Hypothalamus (tissue), 51 donors: ENCODE measurements at regions not wholly inside any gene's neighbourhood (a gene's known extent, or its start where the extent isn't known, plus 50 kb on each side); places are given as distances from the start of the nearest gene placed in this dataset.
"Not testable (repeated sequence)": the region's sequence is repeated elsewhere in the genome, so short reads cannot be mapped to it uniquely, and the experiment has no call there.

Experiments used
- DNase-seq, 51 donors: peaks; one replicate each; lab custom pipeline; 2025; lab: John Stamatoyannopoulos, UW

GRCh38 chr16:87033541-87034300 is 283.5 kb downstream of the C16orf95 start:
- no peak for DNase-seq

DNA sequence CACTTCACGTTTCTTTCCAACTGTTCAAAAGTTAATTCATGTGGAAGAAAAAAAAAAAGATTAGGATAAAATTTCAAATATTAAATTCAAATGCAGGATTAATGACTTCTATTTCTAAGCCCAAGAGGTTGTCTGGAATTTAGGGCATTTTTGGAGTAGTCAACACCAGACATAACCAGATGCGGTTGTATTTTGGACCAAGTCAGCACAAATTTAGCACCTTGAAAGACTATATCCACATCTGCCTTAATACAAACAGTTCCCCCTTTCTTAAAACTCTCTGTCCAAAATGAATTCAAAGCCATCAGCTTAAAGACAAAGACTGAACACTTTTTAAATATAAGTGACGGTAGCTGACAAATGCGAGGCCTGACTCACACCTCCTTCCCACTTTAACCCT is 282.9 kb downstream of the C16orf95 start:
- DNase-seq, result no peak

GRCh38 chr16:87035053-87035452 is 282.1 kb downstream of the C16orf95 start:
- DNase-seq, result no peak

GRCh38 chr16:87037012-87037411 is 280.2 kb downstream of the C16orf95 start:
- DNase-seq, result no peak

GRCh38 chr16:87038528-87038927 is 278.7 kb downstream of the C16orf95 start:
- DNase-seq, result not testable (repeated sequence)

DNA sequence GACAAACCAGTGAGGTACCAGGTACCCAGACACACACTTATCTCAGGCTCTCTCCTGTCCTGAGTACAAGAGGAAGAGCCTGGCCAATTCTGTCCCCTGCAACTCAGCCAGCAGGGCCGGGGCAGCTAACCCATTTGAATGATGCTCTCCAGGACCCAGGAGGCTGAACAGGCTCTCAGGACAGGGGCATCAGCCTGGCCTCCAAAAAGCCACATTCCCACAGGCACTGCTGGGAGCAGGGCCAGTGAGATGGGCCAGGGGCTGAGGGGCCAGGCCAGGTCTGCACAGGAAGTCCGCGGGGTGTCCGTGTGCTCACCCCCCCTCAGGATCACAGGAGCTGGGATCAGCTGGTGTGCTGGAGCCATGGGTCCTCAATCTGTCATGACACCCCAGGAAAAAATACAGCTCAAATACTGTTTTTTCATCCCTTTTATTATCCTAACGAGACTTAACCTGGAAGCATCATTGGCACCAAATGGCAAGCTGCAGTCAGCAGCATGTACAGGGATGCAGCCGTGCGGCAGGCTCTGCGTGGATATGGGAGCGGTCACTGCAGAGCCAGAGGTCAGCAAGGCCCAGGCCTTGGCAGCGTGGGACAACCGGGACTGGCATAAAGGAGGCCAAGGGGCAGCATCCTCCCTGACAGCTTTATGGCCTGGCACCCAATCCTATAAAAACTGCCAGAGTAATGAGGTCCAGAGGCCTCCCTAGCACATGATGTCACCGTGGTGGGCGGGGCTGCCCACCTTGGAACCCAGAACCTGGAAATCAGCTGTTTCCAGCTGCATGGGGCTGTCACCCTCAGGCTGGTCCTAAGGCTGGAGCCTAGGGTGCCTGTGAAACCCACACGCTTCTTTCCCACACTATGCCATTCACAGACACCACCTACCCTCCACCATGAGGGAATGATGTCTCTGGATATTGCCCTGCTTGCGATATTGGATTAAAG is 276.7 kb downstream of the C16orf95 start:
- DNase-seq, result no peak

- no peak for DNase-seq
Measured at GRCh38 chr16:87041286-87041685, 275.9 kb downstream of the C16orf95 start.

GRCh38 chr16:87042551-87043230 is 274.5 kb downstream of the C16orf95 start:
- no peak for DNase-seq

GRCh38 chr16:87043231-87044031 is 273.8 kb downstream of the C16orf95 start:
- DNase-seq, result peak in 5 of 51 donors; percentile 5 to 57 (median 36)

- no peak for DNase-seq
Measured at GRCh38 chr16:87044032-87044382, 273.2 kb downstream of the C16orf95 start.

DNA sequence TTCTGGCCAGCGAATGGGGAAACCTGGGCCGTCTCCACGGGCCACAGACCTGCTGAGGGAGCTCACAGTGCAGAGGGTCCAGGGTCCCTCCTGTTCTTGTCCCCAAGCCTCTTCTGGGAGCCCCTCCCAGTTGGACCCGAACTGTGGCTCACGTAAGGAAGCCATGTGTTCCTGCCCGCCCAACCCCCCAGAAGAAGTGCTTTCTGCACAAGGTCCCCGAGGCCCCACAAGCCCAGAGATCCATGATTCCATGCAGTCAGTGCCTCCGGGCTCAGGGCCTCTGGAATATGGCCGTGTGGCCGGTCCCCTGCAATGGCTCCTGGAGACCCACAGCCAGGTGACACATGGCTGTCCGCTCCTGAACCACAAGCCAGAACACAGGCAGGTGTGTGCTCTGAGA is 272.4 kb downstream of the C16orf95 start:
- DNase-seq, result no peak

DNA sequence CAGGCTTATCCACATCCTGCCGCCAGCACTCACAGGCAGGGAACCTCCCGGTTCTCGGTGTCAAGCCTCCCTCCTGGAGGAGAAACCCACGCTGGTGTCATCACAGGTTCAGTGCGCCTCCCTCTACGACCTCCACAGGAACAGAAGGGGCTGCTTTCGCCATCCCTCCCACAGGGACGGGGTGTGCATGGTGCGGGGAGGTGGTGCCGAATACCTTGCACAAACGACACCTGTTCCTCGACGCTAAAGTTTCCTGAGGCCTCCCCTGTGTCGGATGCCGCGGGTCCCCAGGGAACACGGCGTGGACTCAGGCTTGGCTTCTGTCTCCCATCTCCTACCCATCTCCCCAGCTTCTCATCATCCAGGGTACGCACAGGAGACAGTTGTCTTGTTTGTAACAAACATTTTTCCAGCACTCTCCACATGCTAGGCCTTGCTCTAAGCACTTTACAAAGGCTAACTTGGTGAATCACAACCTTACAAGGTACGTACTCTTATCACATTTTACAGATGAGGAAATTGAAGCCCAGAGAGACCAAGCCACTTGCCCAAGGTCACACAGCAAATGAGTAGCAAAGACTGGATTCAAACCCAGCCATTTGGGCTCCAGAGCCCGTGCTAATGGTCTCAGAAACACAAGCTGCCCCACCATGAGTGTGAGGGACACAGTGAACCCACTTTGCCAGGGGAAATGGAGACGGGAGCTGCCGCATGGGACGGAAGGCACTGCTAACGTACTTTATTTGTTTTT is 271.6 kb downstream of the C16orf95 start:
- no peak for DNase-seq

- no peak for DNase-seq
Measured at GRCh38 chr16:87046235-87046634, 271.0 kb downstream of the C16orf95 start.

GRCh38 chr16:87047221-87048037 is 269.8 kb downstream of the C16orf95 start:
- no peak for DNase-seq

GRCh38 chr16:87048038-87048729 is 269.0 kb downstream of the C16orf95 start:
- DNase-seq, result no peak

DNA sequence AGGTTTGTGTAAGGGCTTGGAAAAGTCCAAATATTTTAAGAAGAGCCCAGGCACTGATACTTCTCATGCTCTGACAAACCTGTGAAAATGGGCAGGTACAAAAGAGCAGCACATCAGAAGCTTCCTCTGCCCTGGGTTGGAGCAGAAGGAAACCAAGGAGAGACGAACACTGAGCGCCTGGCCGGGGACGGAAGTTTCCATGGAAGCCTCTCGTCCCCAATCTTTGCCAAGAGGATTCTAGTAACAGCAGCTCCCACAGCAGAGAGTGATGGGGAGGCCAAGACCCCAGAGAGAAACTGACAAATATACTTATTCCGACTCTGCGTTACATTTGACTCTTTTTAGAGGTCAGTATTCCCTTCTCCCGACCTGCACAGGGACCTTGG is 268.5 kb downstream of the C16orf95 start:
- DNase-seq, result no peak

DNA sequence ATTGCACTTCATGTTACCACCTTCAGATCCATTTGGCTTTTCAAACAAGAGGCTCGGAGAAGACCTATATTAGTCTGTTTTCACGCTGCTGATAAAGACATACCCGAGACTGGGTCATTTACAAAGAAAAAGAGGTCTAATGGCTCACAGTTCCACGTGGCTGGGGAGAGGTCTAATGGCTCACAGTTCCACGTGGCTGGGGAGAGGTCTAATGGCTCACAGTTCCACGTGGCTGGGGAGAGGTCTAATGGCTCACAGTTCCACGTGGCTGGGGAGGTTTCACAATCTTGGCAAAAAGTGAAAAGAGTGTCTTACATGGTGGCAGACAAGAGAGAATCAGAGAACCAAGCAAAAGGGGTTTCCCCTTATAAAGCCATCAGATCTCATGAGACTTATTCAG is 268.0 kb downstream of the C16orf95 start:
- DNase-seq, result not testable (repeated sequence)

- DNase-seq, result no peak
Measured at GRCh38 chr16:87050142-87050541, 267.1 kb downstream of the C16orf95 start.
